HCT116 (cell line): ENCODE measurements at regions not wholly inside any gene's neighbourhood (a gene's known extent, or its start where the extent isn't known, plus 50 kb on each side); places are given as distances from the start of the nearest gene placed in this dataset.

ENCODE experiments used
- ATAC-seq: fragments of 200-7000 bp; cut with Tn5 transposase; 2 replicates; pipeline ENCODE4 v1.9.1; 2020; ENCODE audit warnings: mild to moderate bottlenecking, moderate library complexity
- BruUV-seq: library from RNA; stranded (reverse); fragments of 400-500 nt; replicated peaks from 2 replicates; lab custom pipeline; 2021; lab: Mats Ljungman, UMichigan
- CTCF ChIA-PET: fragments of 300-600 bp; sonication (Branson Sonifier 250); formaldehyde crosslinking; loops from one replicate; lab custom pipeline; 2021; ENCODE audit warnings: antibody characterized with exemption; lab: Charles Lee
- POLR2A ChIA-PET: fragments of 300-600, 350-600 bp; sonication (Branson Sonifier 250); formaldehyde crosslinking; loops from one replicate; lab custom pipeline; 2021; ENCODE audit warnings: antibody characterized with exemption; lab: Charles Lee
- RAD21 ChIA-PET, 2 experiments: fragments of 300-600 bp; sonication (Branson Sonifier 250); formaldehyde crosslinking; loops; one replicate each; lab custom pipeline; 2023; ENCODE audit warnings: low total read pairs in 2 of 2; ENCODE audit not compliant: uncharacterized antibody in 2 of 2, unreplicated experiment in 2 of 2, low non-redundant PET in 1 of 2; lab: Charles Lee
- DNase-seq: peaks from one replicate; pipeline ENCODE4 v3.0.0-alpha.2; 2010; ENCODE audit warnings: low read depth, low spot score
- H2AFZ ChIP-seq: fragments of 200-600 bp; shearing (Covaris generic), sonication (generic); 2 replicates; pipeline ENCODE4 v1.6.1; 2017; ENCODE audit warnings: low read depth, mixed run types, mixed read lengths, antibody characterized with exemption, low read length; ENCODE audit not compliant: poor library complexity, severe bottlenecking
- H3K27ac ChIP-seq: 2 replicates; pipeline ENCODE4 v1.5.1; 2012; ENCODE audit warnings: low read depth, low read length
- H3K27me3 ChIP-seq: fragments of 200-600 bp; sonication (generic); 2 replicates; pipeline ENCODE4 v1.6.1; 2016; ENCODE audit warnings: mixed run types, low read length, mixed read lengths; ENCODE audit not compliant: insufficient read depth
- H3K36me3 ChIP-seq, 2 experiments: fragments of 200-500 bp in 1 of 2; fragments of 200-600 bp in 1 of 2; sonication (Bioruptor generic) in 1 of 2; sonication (generic) in 1 of 2; 2 replicates each; pipeline versions ENCODE4 v1.5.1 to v1.6.1; 2014 to 2016; ENCODE audit warnings: low read length in 2 of 2, inconsistent platforms in 1 of 2, mixed read lengths in 1 of 2, mixed run types in 1 of 2; ENCODE audit not compliant: insufficient read depth in 2 of 2, control insufficient read depth in 1 of 2
- H3K4me1 ChIP-seq, 2 experiments: fragments of 200-600 bp in 1 of 2; sonication (generic) in 1 of 2; 2 replicates each; pipeline versions ENCODE4 v1.5.1 to v1.6.1; 2012 to 2017; ENCODE audit warnings: low read length in 2 of 2, inconsistent platforms in 1 of 2, mild to moderate bottlenecking in 1 of 2, mixed read lengths in 1 of 2, mixed run types in 1 of 2, moderate library complexity in 1 of 2; ENCODE audit not compliant: insufficient read depth in 2 of 2, control insufficient read depth in 1 of 2
- H3K4me2 ChIP-seq: fragments of 200-600 bp; sonication (generic); 2 replicates; pipeline ENCODE4 v1.6.1; 2017; ENCODE audit warnings: mixed run types, low read length, mixed read lengths
- H3K4me3 ChIP-seq, 2 experiments: fragments of 200-600 bp in 1 of 2; sonication (generic) in 1 of 2; replicated peaks in 1 of 2; 2 replicates each; pipeline ENCODE4 v1.5.1; 2011 to 2016; ENCODE audit warnings: low read length in 2 of 2, control low read depth in 1 of 2, low read depth in 1 of 2, mild to moderate bottlenecking in 1 of 2, mixed read lengths in 1 of 2, mixed run types in 1 of 2
- H3K79me2 ChIP-seq: fragments of 200-600 bp; sonication (generic); 2 replicates; pipeline ENCODE4 v1.6.1; 2017; ENCODE audit warnings: mild to moderate bottlenecking, mixed run types, low read length, moderate library complexity, mixed read lengths; ENCODE audit not compliant: insufficient read depth
- H3K9ac ChIP-seq: fragments of 200-600 bp; sonication (generic); 2 replicates; pipeline ENCODE4 v1.6.1; 2016; ENCODE audit warnings: low read length, mixed read lengths
- H3K9me2 ChIP-seq: fragments of 200-600 bp; sonication (generic), shearing (Covaris generic); 2 replicates; pipeline ENCODE4 v1.6.1; 2017; ENCODE audit warnings: mixed run types, mild to moderate bottlenecking, moderate library complexity; ENCODE audit not compliant: insufficient read depth
- H3K9me3 ChIP-seq, 2 experiments: fragments of 200-500 bp in 1 of 2; fragments of 200-600 bp in 1 of 2; sonication (Bioruptor generic) in 1 of 2; sonication (generic) in 1 of 2; 2 replicates each; pipeline ENCODE4 v1.6.1; 2014 to 2017; ENCODE audit warnings: low read length in 2 of 2, mixed read lengths in 2 of 2, inconsistent platforms in 1 of 2, low read depth in 1 of 2, mild to moderate bottlenecking in 1 of 2, mixed run types in 1 of 2, moderate library complexity in 1 of 2; ENCODE audit not compliant: control insufficient read depth in 1 of 2, insufficient read depth in 1 of 2
- H4K20me1 ChIP-seq: fragments of 200-600 bp; sonication (generic), shearing (Covaris generic); 2 replicates; pipeline ENCODE4 v1.6.1; 2017; ENCODE audit warnings: mixed run types, mild to moderate bottlenecking, moderate library complexity; ENCODE audit not compliant: insufficient read depth
- CBX3 ChIP-seq: IDR thresholded peaks from 2 replicates; pipeline ENCODE4 v1.6.1; 2012; ENCODE audit warnings: low read depth
- CEBPB ChIP-seq: IDR thresholded peaks from 2 replicates; pipeline ENCODE4 v1.6.1; 2012; ENCODE audit warnings: low read depth
- CTCF ChIP-seq, 3 experiments: fragments of 200-600 bp in 1 of 3; sonication (generic) in 1 of 3; IDR thresholded peaks in 2 of 3; conservative IDR thresholded peaks in 1 of 3; 2 replicates each; pipeline ENCODE4 v1.5.1; 2012 to 2017; ENCODE audit warnings: low read depth in 2 of 3, low read length in 2 of 3, antibody characterized with exemption in 1 of 3, borderline replicate concordance in 1 of 3, control low read depth in 1 of 3, mild to moderate bottlenecking in 1 of 3, mixed read lengths in 1 of 3, mixed run types in 1 of 3, moderate library complexity in 1 of 3; ENCODE audit not compliant: insufficient read depth in 1 of 3
- EZH2 ChIP-seq: fragments of 200-600 bp; sonication (generic); IDR thresholded peaks from 2 replicates; pipeline ENCODE4 v1.6.1; 2017; ENCODE audit warnings: antibody characterized with exemption, mixed run types
- EZH2phosphoT487 ChIP-seq: fragments of 200-600 bp; IDR thresholded peaks from 2 replicates; pipeline ENCODE4 v1.6.1; 2018; ENCODE audit warnings: antibody characterized with exemption, borderline replicate concordance
- FOSL1 ChIP-seq: IDR thresholded peaks from 2 replicates; pipeline ENCODE4 v1.6.1; 2012; ENCODE audit warnings: low read depth
- POLR2AphosphoS5 ChIP-seq: IDR thresholded peaks from 2 replicates; pipeline ENCODE4 v1.6.1; 2011; ENCODE audit warnings: mild to moderate bottlenecking, low read depth, low read length, moderate library complexity
- SIN3A ChIP-seq: IDR thresholded peaks from 2 replicates; pipeline ENCODE4 v1.6.1; 2012; ENCODE audit warnings: low read depth
- SRF ChIP-seq: IDR thresholded peaks from 2 replicates; pipeline ENCODE4 v1.6.1; 2012; ENCODE audit warnings: low read depth
- YY1 ChIP-seq: IDR thresholded peaks from 2 replicates; pipeline ENCODE4 v1.6.1; 2011; ENCODE audit warnings: low read length, low read depth, moderate library complexity, mild to moderate bottlenecking; ENCODE audit not compliant: insufficient replicate concordance; ENCODE audit errors: extremely low read depth
- ZBTB33 ChIP-seq: IDR thresholded peaks from 2 replicates; pipeline ENCODE4 v1.6.1; 2011; ENCODE audit warnings: mild to moderate bottlenecking, low read length, moderate library complexity; ENCODE audit not compliant: insufficient replicate concordance; ENCODE audit errors: extremely low read depth
- ZNF274 ChIP-seq: fragments of 200-500 bp; sonication (Bioruptor generic); IDR thresholded peaks from 2 replicates; pipeline ENCODE4 v1.6.1; 2014; ENCODE audit warnings: mild to moderate bottlenecking, low read depth, low read length, inconsistent platforms
- intact Hi-C: fragments of 100-400 bp; cut with micrococcal nuclease; formaldehyde crosslinking; loops from 2 replicates; pipeline ENCODE4 v1.10.0; 2022
- TF ChIP-seq, protein P1 (sequence below): IDR thresholded peaks from 2 replicates; pipeline ENCODE4 v1.6.1; 2012; ENCODE audit warnings: low read depth

GRCh38 chr4:45030059-45030458, 303.7 kb upstream of the GNPDA2 start:
- Histone ChIP-seq H3K79me2 (no peaks in the 10 kb centered on the region), H3K4me3 (no peak overlapping the region), H2AFZ (no peak overlapping the region), H3K9me2 (no peaks in the 10 kb centered on the region), H3K27ac (no peak overlapping the region), H3K36me3 (no peaks in the 10 kb centered on the region), H4K20me1 (no peaks in the 10 kb centered on the region), H3K4me2 (no peak overlapping the region), H3K27me3 (no peaks in the 10 kb centered on the region), H3K9me3 (no peaks in the 10 kb centered on the region; a peak in 2 of 4 replicates), H3K9ac (no peak overlapping the region), H3K4me1 (no peaks in the 10 kb centered on the region)
- CTCF ChIA-PET, result no interaction called here
- TF ChIP-seq SRF (no peak), ZNF274 (no peak), CEBPB (no peak), CBX3 (no peak), SIN3A (no peak), POLR2AphosphoS5 (no peak), EZH2 (no peak), EZH2phosphoT487 (no peak), CTCF (IDR thresholded peaks at IDR 0.05 in 2 of 3, conservative IDR thresholded peaks at IDR 0.05 in 1 of 3; ENCODE audit: borderline replicate concordance in 1 of 3, insufficient read depth in 1 of 3, low read depth in 2 of 3, low read length in 2 of 3) (no peak), YY1 (no peak), FOSL1 (no peak), ZBTB33 (no peak)
- TF ChIP-seq, protein P1, sequence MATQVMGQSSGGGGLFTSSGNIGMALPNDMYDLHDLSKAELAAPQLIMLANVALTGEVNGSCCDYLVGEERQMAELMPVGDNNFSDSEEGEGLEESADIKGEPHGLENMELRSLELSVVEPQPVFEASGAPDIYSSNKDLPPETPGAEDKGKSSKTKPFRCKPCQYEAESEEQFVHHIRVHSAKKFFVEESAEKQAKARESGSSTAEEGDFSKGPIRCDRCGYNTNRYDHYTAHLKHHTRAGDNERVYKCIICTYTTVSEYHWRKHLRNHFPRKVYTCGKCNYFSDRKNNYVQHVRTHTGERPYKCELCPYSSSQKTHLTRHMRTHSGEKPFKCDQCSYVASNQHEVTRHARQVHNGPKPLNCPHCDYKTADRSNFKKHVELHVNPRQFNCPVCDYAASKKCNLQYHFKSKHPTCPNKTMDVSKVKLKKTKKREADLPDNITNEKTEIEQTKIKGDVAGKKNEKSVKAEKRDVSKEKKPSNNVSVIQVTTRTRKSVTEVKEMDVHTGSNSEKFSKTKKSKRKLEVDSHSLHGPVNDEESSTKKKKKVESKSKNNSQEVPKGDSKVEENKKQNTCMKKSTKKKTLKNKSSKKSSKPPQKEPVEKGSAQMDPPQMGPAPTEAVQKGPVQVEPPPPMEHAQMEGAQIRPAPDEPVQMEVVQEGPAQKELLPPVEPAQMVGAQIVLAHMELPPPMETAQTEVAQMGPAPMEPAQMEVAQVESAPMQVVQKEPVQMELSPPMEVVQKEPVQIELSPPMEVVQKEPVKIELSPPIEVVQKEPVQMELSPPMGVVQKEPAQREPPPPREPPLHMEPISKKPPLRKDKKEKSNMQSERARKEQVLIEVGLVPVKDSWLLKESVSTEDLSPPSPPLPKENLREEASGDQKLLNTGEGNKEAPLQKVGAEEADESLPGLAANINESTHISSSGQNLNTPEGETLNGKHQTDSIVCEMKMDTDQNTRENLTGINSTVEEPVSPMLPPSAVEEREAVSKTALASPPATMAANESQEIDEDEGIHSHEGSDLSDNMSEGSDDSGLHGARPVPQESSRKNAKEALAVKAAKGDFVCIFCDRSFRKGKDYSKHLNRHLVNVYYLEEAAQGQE, result no peak
- DNase-seq (no peak), ATAC-seq (no peak)
- RAD21 ChIA-PET, result no interaction called here
- intact Hi-C loops, result no loop called here
- BruUV-seq, result no TSS peak
- POLR2A ChIA-PET, result no interaction called here
